Glomerular endothelial cell (primary cell): ENCODE measurements at regions not wholly inside any gene's neighbourhood (a gene's known extent, or its start where the extent isn't known, plus 50 kb on each side); places are given as distances from the start of the nearest gene placed in this dataset.

ENCODE experiments used
- DNase-seq: peaks from one replicate; pipeline ENCODE4 v3.0.0-alpha.2; 2011; ENCODE audit warnings: low read depth, low spot score; ENCODE audit errors: extremely low read depth

GRCh38 chr7:41633690-41634089 lies 69.2 kb downstream of the INHBA start:
- no peak for DNase-seq

GRCh38 chr7:41630741-41631140 lies 72.1 kb downstream of the INHBA start:
- peak; percentile 9 for DNase-seq

- no peak for DNase-seq
These were observed 73.2 kb downstream of the INHBA start for GRCh38 chr7:41629711-41630111.

GRCh38 chr7:41628901-41629300 lies 74.0 kb downstream of the INHBA start:
- DNase-seq, result no peak

GRCh38 chr7:41627645-41628298 lies 75.1 kb downstream of the INHBA start:
- no peak for DNase-seq

- no peak for DNase-seq
These were observed 78.1 kb downstream of the INHBA start for GRCh38 chr7:41624818-41625217.

GRCh38 chr7:41621953-41622831 lies 80.7 kb downstream of the INHBA start:
- DNase-seq, result no peak

GRCh38 chr7:41617987-41618386 lies 84.9 kb downstream of the INHBA start:
- DNase-seq, result no peak

- DNase-seq, result no peak
These were observed 90.1 kb downstream of the INHBA start for GRCh38 chr7:41612798-41613197.

GRCh38 chr7:41612386-41612785 lies 90.5 kb downstream of the INHBA start:
- DNase-seq, result no peak

- DNase-seq, result no peak
These were observed 94.4 kb downstream of the INHBA start for GRCh38 chr7:41608447-41608846.

GRCh38 chr7:41603985-41604384 lies 98.9 kb downstream of the INHBA start:
- DNase-seq, result no peak

- no peak for DNase-seq
These were observed 103.1 kb downstream of the INHBA start for GRCh38 chr7:41599760-41600159.

GRCh38 chr7:41592794-41593193 lies 110.1 kb downstream of the INHBA start:
- no peak for DNase-seq

- no peak for DNase-seq
These were observed 110.7 kb downstream of the INHBA start for GRCh38 chr7:41592236-41592635.

GRCh38 chr7:41590986-41591385 lies 111.9 kb downstream of the INHBA start:
- no peak for DNase-seq

- DNase-seq, result no peak
These were observed 114.5 kb downstream of the INHBA start for GRCh38 chr7:41588341-41588740.

GRCh38 chr7:41586931-41587640 lies 115.8 kb downstream of the INHBA start:
- no peak for DNase-seq

- no peak for DNase-seq
These were observed 118.1 kb downstream of the INHBA start for GRCh38 chr7:41584746-41585145.

- no peak for DNase-seq
These were observed 120.8 kb downstream of the INHBA start for GRCh38 chr7:41582116-41582515.

- DNase-seq, result no peak
These were observed 121.8 kb downstream of the INHBA start for GRCh38 chr7:41581041-41581440.
